BLaER1 treated with 17β-estradiol and CSF1 and Interleukin-3, amounts not matched to agents 10 nM and 100 nM (cell line): ENCODE measurements at regions not wholly inside any gene's neighbourhood (a gene's known extent, or its start where the extent isn't known, plus 50 kb on each side); places are given as distances from the start of the nearest gene placed in this dataset.

Experiments used
- H3K27ac ChIP-seq, 11 experiments: shearing (Covaris generic); formaldehyde crosslinking; 2 replicates each; pipeline ENCODE4 v1.8.1; 2022
- H3K27me3 ChIP-seq, 11 experiments: shearing (Covaris generic); formaldehyde crosslinking; 2 replicates each; pipeline ENCODE4 v1.8.1; 2022
- H3K36me3 ChIP-seq, 11 experiments: shearing (Covaris generic); formaldehyde crosslinking; 2 replicates each; pipeline ENCODE4 v1.8.1; 2022
- H3K4me1 ChIP-seq, 10 experiments: shearing (Covaris generic); formaldehyde crosslinking; 2 replicates each; pipeline ENCODE4 v1.8.1; 2022
- H3K4me2 ChIP-seq, 11 experiments: shearing (Covaris generic); formaldehyde crosslinking; 2 replicates each; pipeline ENCODE4 v1.8.1; 2022
- H3K4me3 ChIP-seq, 10 experiments: shearing (Covaris generic); formaldehyde crosslinking; 2 replicates each; pipeline ENCODE4 v1.8.1; 2022
- H3K9ac ChIP-seq, 11 experiments: shearing (Covaris generic); formaldehyde crosslinking; 2 replicates each; pipeline ENCODE4 v1.8.1; 2022
- H3K9me3 ChIP-seq, 11 experiments: shearing (Covaris generic); formaldehyde crosslinking; replicated peaks in 1 of 11; 2 replicates each; pipeline ENCODE4 v1.8.1; 2022
- H4K20me1 ChIP-seq, 11 experiments: shearing (Covaris generic); formaldehyde crosslinking; 2 replicates each; pipeline ENCODE4 v1.8.1; 2022
- Cebpa-rat ChIP-seq, 11 experiments: shearing (Covaris generic); IDR thresholded peaks; 2 replicates each; pipeline ENCODE4 v1.8.1; 2022

- peak overlapping the region in 1 of 11 experiments; percentile 22; a peak in 1 of 22 replicates for H3K9ac ChIP-seq
- H3K27ac ChIP-seq, result peak overlapping the region in 4 of 11 experiments; percentile 52 to 64 (median 60); a peak in 7 of 22 replicates
- no peaks in the 10 kb centered on the region for H3K36me3 ChIP-seq
- H3K4me2 ChIP-seq, result peak overlapping the region in 7 of 11 experiments; percentile 8 to 69 (median 43); a peak in 11 of 22 replicates
- no peaks in the 10 kb centered on the region for H4K20me1 ChIP-seq
- H3K27me3 ChIP-seq, result no peaks in the 10 kb centered on the region
- peaks cover 0 to 6% (median 0%) of the 10 kb centered on the region in 11 experiments; a peak in 1 of 22 replicates for H3K9me3 ChIP-seq
- H3K4me3 ChIP-seq, result no peak overlapping the region
- TF ChIP-seq Cebpa-rat (IDR thresholded peaks at IDR 0.05), result no peak
- H3K4me1 ChIP-seq, result peaks cover 0 to 21% (median 3%) of the 10 kb centered on the region in 10 experiments; a peak in 9 of 20 replicates
These were observed 223.2 kb downstream of the MTHFS start for GRCh38 chr15:79673416-79674123.

GRCh38 chr15:79674124-79674465, 222.7 kb downstream of the MTHFS start:
- TF ChIP-seq Cebpa-rat (IDR thresholded peaks at IDR 0.05), result no peak
- H3K4me2 ChIP-seq, result peak overlapping the region in 7 of 11 experiments; percentile 8 to 69 (median 43); a peak in 11 of 22 replicates
- no peaks in the 10 kb centered on the region for H3K36me3 ChIP-seq

GRCh38 chr15:79675982-79676381, 220.8 kb downstream of the MTHFS start:
- Histone ChIP-seq H3K36me3 (no peaks in the 10 kb centered on the region), H3K27ac (no peak overlapping the region), H3K9ac (no peak overlapping the region), H3K4me3 (no peak overlapping the region), H3K4me1 (peaks cover 0 to 31% (median 3%) of the 10 kb centered on the region in 10 experiments; a peak in 9 of 20 replicates), H3K9me3 (no peaks in the 10 kb centered on the region), H3K27me3 (no peaks in the 10 kb centered on the region), H3K4me2 (no peak overlapping the region), H4K20me1 (no peaks in the 10 kb centered on the region)
- no peak for TF ChIP-seq Cebpa-rat (IDR thresholded peaks at IDR 0.05)

More at GRCh38 chr15:79674124-79674465, 222.7 kb downstream of the MTHFS start:
- Histone ChIP-seq H3K9me3 (peaks cover 0 to 6% (median 0%) of the 10 kb centered on the region in 11 experiments; a peak in 1 of 22 replicates), H3K4me3 (no peak overlapping the region), H3K27me3 (no peaks in the 10 kb centered on the region), H3K27ac (peak overlapping the region in 3 of 11 experiments; percentile 57 to 64 (median 62); a peak in 5 of 22 replicates), H3K4me1 (peaks cover 0 to 21% (median 3%) of the 10 kb centered on the region in 10 experiments; a peak in 9 of 20 replicates), H4K20me1 (no peaks in the 10 kb centered on the region), H3K9ac (no peak overlapping the region)

- no peak for TF ChIP-seq Cebpa-rat (IDR thresholded peaks at IDR 0.05)
- Histone ChIP-seq H3K4me3 (no peak overlapping the region), H3K27ac (no peak overlapping the region)
These were observed 220.2 kb downstream of the MTHFS start for GRCh38 chr15:79676621-79677020.

GRCh38 chr15:79677241-79677640, 219.6 kb downstream of the MTHFS start:
- no peaks in the 10 kb centered on the region for H4K20me1 ChIP-seq
- no peak overlapping the region for H3K9ac ChIP-seq
- no peak for TF ChIP-seq Cebpa-rat (IDR thresholded peaks at IDR 0.05)
- no peak overlapping the region for H3K4me3 ChIP-seq
- H3K4me2 ChIP-seq, result no peak overlapping the region
- no peaks in the 10 kb centered on the region for H3K27me3 ChIP-seq
- H3K36me3 ChIP-seq, result no peaks in the 10 kb centered on the region
- peaks cover 0 to 33% (median 3%) of the 10 kb centered on the region in 10 experiments; a peak in 9 of 20 replicates for H3K4me1 ChIP-seq
- no peak overlapping the region for H3K27ac ChIP-seq
- H3K9me3 ChIP-seq, result no peaks in the 10 kb centered on the region

More at GRCh38 chr15:79676621-79677020, 220.2 kb downstream of the MTHFS start:
- H3K4me1 ChIP-seq, result peaks cover 0 to 33% (median 3%) of the 10 kb centered on the region in 10 experiments; a peak in 9 of 20 replicates
- H3K4me2 ChIP-seq, result no peak overlapping the region
- no peaks in the 10 kb centered on the region for H3K36me3 ChIP-seq
- H4K20me1 ChIP-seq, result no peaks in the 10 kb centered on the region
- no peaks in the 10 kb centered on the region for H3K9me3 ChIP-seq
- no peaks in the 10 kb centered on the region for H3K27me3 ChIP-seq
- H3K9ac ChIP-seq, result no peak overlapping the region

GRCh38 chr15:79678032-79678701, 218.6 kb downstream of the MTHFS start:
- H3K9ac ChIP-seq, result no peak overlapping the region
- no peaks in the 10 kb centered on the region for H3K27me3 ChIP-seq
- H4K20me1 ChIP-seq, result no peaks in the 10 kb centered on the region
- H3K4me3 ChIP-seq, result no peak overlapping the region
- no peak overlapping the region for H3K4me2 ChIP-seq
- H3K9me3 ChIP-seq, result no peaks in the 10 kb centered on the region
- H3K27ac ChIP-seq, result no peak overlapping the region
- peaks cover 0 to 26% (median 3%) of the 10 kb centered on the region in 10 experiments; a peak in 9 of 20 replicates for H3K4me1 ChIP-seq
- TF ChIP-seq Cebpa-rat (IDR thresholded peaks at IDR 0.05), result no peak
- no peaks in the 10 kb centered on the region for H3K36me3 ChIP-seq

- peak overlapping the region in 2 of 11 experiments; percentile 43 to 55; a peak in 4 of 22 replicates for H3K4me2 ChIP-seq
- H3K27me3 ChIP-seq, result no peaks in the 10 kb centered on the region
- H3K4me1 ChIP-seq, result peaks cover 0 to 13% (median 0%) of the 10 kb centered on the region in 10 experiments; a peak in 5 of 20 replicates
- no peaks in the 10 kb centered on the region for H4K20me1 ChIP-seq
- H3K36me3 ChIP-seq, result no peaks in the 10 kb centered on the region
- no peak overlapping the region for H3K9ac ChIP-seq
- H3K4me3 ChIP-seq, result no peak overlapping the region
- no peaks in the 10 kb centered on the region for H3K9me3 ChIP-seq
- no peak overlapping the region for H3K27ac ChIP-seq
- no peak for TF ChIP-seq Cebpa-rat (IDR thresholded peaks at IDR 0.05)
These were observed 216.1 kb downstream of the MTHFS start for GRCh38 chr15:79680720-79681119.

- H3K4me3 ChIP-seq, result no peak overlapping the region
- no peak overlapping the region for H3K9ac ChIP-seq
- TF ChIP-seq Cebpa-rat (IDR thresholded peaks at IDR 0.05), result no peak
- H3K27me3 ChIP-seq, result no peaks in the 10 kb centered on the region
- no peaks in the 10 kb centered on the region for H3K36me3 ChIP-seq
- no peak overlapping the region for H3K4me2 ChIP-seq
- H3K27ac ChIP-seq, result no peak overlapping the region
- H3K4me1 ChIP-seq, result peaks cover 0 to 13% (median 0%) of the 10 kb centered on the region in 10 experiments; a peak in 5 of 20 replicates
- no peaks in the 10 kb centered on the region for H3K9me3 ChIP-seq
- H4K20me1 ChIP-seq, result no peaks in the 10 kb centered on the region
These were observed 214.5 kb downstream of the MTHFS start for GRCh38 chr15:79682285-79682684.

- Histone ChIP-seq H4K20me1 (no peaks in the 10 kb centered on the region), H3K4me1 (peaks cover 0 to 13% (median 0%) of the 10 kb centered on the region in 10 experiments; a peak in 5 of 20 replicates), H3K27ac (no peak overlapping the region), H3K27me3 (no peaks in the 10 kb centered on the region), H3K36me3 (no peaks in the 10 kb centered on the region), H3K4me2 (no peak overlapping the region), H3K4me3 (no peak overlapping the region), H3K9ac (no peak overlapping the region), H3K9me3 (no peaks in the 10 kb centered on the region)
- TF ChIP-seq Cebpa-rat (IDR thresholded peaks at IDR 0.05), result no peak
These were observed 213.9 kb downstream of the MTHFS start for GRCh38 chr15:79682851-79683288.
